ENCODE measurements at regions not wholly inside any gene's neighbourhood (a gene's known extent, or its start where the extent isn't known, plus 50 kb on each side); places are given as distances from the start of the nearest gene placed in this dataset.

GRCh38 chr4:164683040-164683439 lies 70.9 kb upstream of the SMIM31 start:
- H3K36me3 ChIP-seq (ENCODE audit: control insufficient read depth in 2 of 4, insufficient read depth in 4 of 4, low read length in 3 of 4), result no peaks in the 10 kb centered on the region
- no peak overlapping the region for H3K14ac ChIP-seq (ENCODE audit: insufficient read length)
- no peak overlapping the region for H3K23ac ChIP-seq (ENCODE audit: insufficient read length)
- H3K23me2 ChIP-seq (ENCODE audit: low read depth, low read length), result no peaks in the 10 kb centered on the region
- H3K79me2 ChIP-seq (ENCODE audit: control insufficient read depth in 1 of 2, insufficient read depth in 2 of 2, low read length in 2 of 2), result no peaks in the 10 kb centered on the region
- FAIRE-seq (no peak), DNase-seq (ENCODE audit: low read depth in 1 of 2, low spot score in 2 of 2) (no peak)
- no peaks in the 10 kb centered on the region for H3K4me1 ChIP-seq (replicated peaks in 1 of 4; ENCODE audit: control insufficient read depth in 3 of 4, insufficient read depth in 4 of 4, low read length in 3 of 4)
- no peak overlapping the region for H2AFZ ChIP-seq (ENCODE audit: low read length)
- no peaks in the 10 kb centered on the region for H3K27me3 ChIP-seq (replicated peaks in 1 of 4; ENCODE audit: control insufficient read depth in 3 of 4, extremely low read depth in 1 of 4, insufficient read depth in 3 of 4, low read length in 3 of 4)
- H4K20me1 ChIP-seq (replicated peaks in 1 of 2; ENCODE audit: control insufficient read depth in 1 of 2, insufficient read depth in 2 of 2, low read length in 2 of 2), result no peaks in the 10 kb centered on the region
- H3K4me2 ChIP-seq (ENCODE audit: insufficient read depth in 1 of 2, low read depth in 2 of 2, low read length in 2 of 2), result no peak overlapping the region
- H3K4ac ChIP-seq (replicated peaks; ENCODE audit: insufficient read length, low read depth, low read length), result no peak overlapping the region
- 0 out of 4 replicates have a peak, but pooled peaks cover 0 to 2% of the 10 kb centered on the region in 2 experiments for H3K9me3 ChIP-seq (ENCODE audit: insufficient read depth in 2 of 2, low read depth in 1 of 2, low read length in 1 of 2)
- WGBS, 2 experiments (ENCODE audit: extremely low coverage in 1 of 2, insufficient coverage in 1 of 2, insufficient read length in 1 of 2, insufficient replicate concordance in 2 of 2, low coverage in 1 of 2, low lambda C conversion rate in 2 of 2, missing lambda C conversion rate in 1 of 2), result 94% methylated on average over 2 of the region's 2 CpGs; no CpG with 5 or more reads in 1 of the 2 experiments
- no peak overlapping the region for H3K56ac ChIP-seq (replicated peaks; ENCODE audit: insufficient read length, low read depth, low read length)
- H2BK12ac ChIP-seq (ENCODE audit: low read depth, low read length), result no peak overlapping the region
- H3K9ac ChIP-seq (replicated peaks in 1 of 4; ENCODE audit: extremely low read depth in 1 of 4, low read depth in 3 of 4, low read length in 3 of 4), result no peak overlapping the region
- H2AK5ac ChIP-seq (ENCODE audit: low read depth, low read length), result no peak overlapping the region
- no peak overlapping the region for H4K91ac ChIP-seq (replicated peaks; ENCODE audit: insufficient read length, low read length)
- ChIA-PET POLR2A (ENCODE audit: partially characterized antibody) (interaction anchor here (0.6 kb wide), 1 partner anchor 1150 kb away, joined by 3 read pairs; no protein-coding TSS in a partner anchor), CTCF (ENCODE audit: partially characterized antibody) (no interaction called here)
- no peak overlapping the region for H4K5ac ChIP-seq (ENCODE audit: insufficient read length, low read depth, low read length)
- H3K27ac ChIP-seq (ENCODE audit: low read depth, low read length), result no peak overlapping the region
- no peak overlapping the region for H2BK20ac ChIP-seq (ENCODE audit: low read length)
- H4K8ac ChIP-seq (ENCODE audit: extremely low read depth, insufficient read depth, low read length), result no peak overlapping the region
- H3K18ac ChIP-seq (ENCODE audit: extremely low read depth, low read length), result no peak overlapping the region
- no peak overlapping the region for H3K4me3 ChIP-seq (ENCODE audit: extremely low read depth in 1 of 4, insufficient read depth in 2 of 4, low read depth in 3 of 4, low read length in 4 of 4)
- H3K79me1 ChIP-seq (ENCODE audit: low read depth, low read length), result no peaks in the 10 kb centered on the region
- no peak overlapping the region for H2BK120ac ChIP-seq (replicated peaks; ENCODE audit: low read depth, low read length)
- H2BK5ac ChIP-seq (ENCODE audit: low read depth, low read length), result no peak overlapping the region
- no peak overlapping the region for H2BK15ac ChIP-seq (ENCODE audit: low read length)
- TF ChIP-seq MAX (IDR thresholded peaks at IDR 0.05) (no peak), HDAC6 (IDR thresholded peaks at IDR 0.05; ENCODE audit: low read depth, low read length) (no peak), BACH1 (IDR thresholded peaks at IDR 0.05; ENCODE audit: low read length) (no peak), POU5F1 (IDR thresholded peaks at IDR 0.05; ENCODE audit: low read depth, low read length) (no peak), EP300 (IDR thresholded peaks at IDR 0.05; ENCODE audit: borderline replicate concordance in 1 of 2, low read depth in 2 of 2, low read length in 2 of 2) (no peak), GTF2F1 (IDR thresholded peaks at IDR 0.05; ENCODE audit: borderline replicate concordance, low read depth, low read length) (no peak), SRF (IDR thresholded peaks at IDR 0.05; ENCODE audit: low read depth, low read length) (no peak), JUN (IDR thresholded peaks at IDR 0.05; ENCODE audit: low read depth, low read length) (no peak), SAP30 (IDR thresholded peaks at IDR 0.05; ENCODE audit: insufficient read depth, insufficient replicate concordance, low read length) (no peak), RFX5 (IDR thresholded peaks at IDR 0.05; ENCODE audit: borderline replicate concordance, low read depth, low read length) (no peak), NANOG (IDR thresholded peaks at IDR 0.05; ENCODE audit: insufficient read depth, low read depth, low read length, poor library complexity, severe bottlenecking) (no peak), RAD21 (IDR thresholded peaks at IDR 0.05 in 1 of 2, conservative IDR thresholded peaks at IDR 0.05 in 1 of 2; ENCODE audit: low read depth in 2 of 2, low read length in 2 of 2) (no peak), PHF8 (conservative IDR thresholded peaks at IDR 0.05; ENCODE audit: low read depth, low read length) (no peak), CHD2 (IDR thresholded peaks at IDR 0.05; ENCODE audit: low read length) (no peak)

Measured in H1 (cell line).